ENCODE measurements at regions not wholly inside any gene's neighbourhood (a gene's known extent, or its start where the extent isn't known, plus 50 kb on each side); places are given as distances from the start of the nearest gene placed in this dataset.
"Not testable (repeated sequence)": the region's sequence is repeated elsewhere in the genome, so short reads cannot be mapped to it uniquely, and the experiment has no call there.

GRCh38 chr14:106348873-106349540 is 822.6 kb downstream of the TMEM121 start:
- POLR2A ChIA-PET; CTCF ChIA-PET; intact Hi-C loops (cut with micrococcal nuclease; ENCODE audit: unreplicated experiment); H3K9me3 ChIP-seq; H3K27ac Mint-ChIP-seq (ENCODE audit: unreplicated experiment); H3K9me3 Mint-ChIP-seq (ENCODE audit: unreplicated experiment); H3K36me3 Mint-ChIP-seq (ENCODE audit: insufficient read depth, unreplicated experiment); H3K36me3 ChIP-seq (ENCODE audit: control insufficient read depth, insufficient read depth, low read length); BruUV-seq (replicated peaks); H3K27me3 ChIP-seq (replicated peaks; ENCODE audit: control insufficient read depth, insufficient read depth, low read length); H3K4me3 Mint-ChIP-seq (ENCODE audit: unreplicated experiment); H3K4me1 Mint-ChIP-seq (ENCODE audit: low read depth, unreplicated experiment); H3K4me3 ChIP-seq (ENCODE audit: low read depth, low read length); H3K4me1 ChIP-seq: not testable (repeated sequence)
- DNase-seq = peak; percentile 60 to 71
- peaks cover 27% of the 10 kb centered on the region for H3K27me3 Mint-ChIP-seq (ENCODE audit: insufficient read depth, unreplicated experiment)
- TF ChIP-seq CTCF (IDR thresholded peaks at IDR 0.05; ENCODE audit: insufficient read depth in 1 of 2, low read depth in 1 of 2, low read length in 1 of 2, severe bottlenecking in 1 of 2, unreplicated experiment in 1 of 2) = peak; percentile 60 to 74

- H3K4me1 ChIP-seq; BruUV-seq (replicated peaks); H3K27me3 ChIP-seq (replicated peaks; ENCODE audit: control insufficient read depth, insufficient read depth, low read length); H3K4me3 ChIP-seq (ENCODE audit: low read depth, low read length); intact Hi-C loops (cut with micrococcal nuclease; ENCODE audit: unreplicated experiment); H3K4me1 Mint-ChIP-seq (ENCODE audit: low read depth, unreplicated experiment); POLR2A ChIA-PET; H3K36me3 Mint-ChIP-seq (ENCODE audit: insufficient read depth, unreplicated experiment); H3K9me3 Mint-ChIP-seq (ENCODE audit: unreplicated experiment); H3K4me3 Mint-ChIP-seq (ENCODE audit: unreplicated experiment); H3K27ac Mint-ChIP-seq (ENCODE audit: unreplicated experiment); H3K36me3 ChIP-seq (ENCODE audit: control insufficient read depth, insufficient read depth, low read length); H3K9me3 ChIP-seq; DNase-seq; CTCF ChIA-PET: not testable (repeated sequence)
- H3K27me3 Mint-ChIP-seq (ENCODE audit: insufficient read depth, unreplicated experiment) = peaks cover 30% of the 10 kb centered on the region
Observed at GRCh38 chr14:106349678-106350457, 823.5 kb downstream of the TMEM121 start.

GRCh38 chr14:106355007-106355791 is 828.8 kb downstream of the TMEM121 start:
- H3K4me3 ChIP-seq (ENCODE audit: low read depth, low read length); DNase-seq; H3K9me3 Mint-ChIP-seq (ENCODE audit: unreplicated experiment); H3K4me3 Mint-ChIP-seq (ENCODE audit: unreplicated experiment); H3K27me3 ChIP-seq (replicated peaks; ENCODE audit: control insufficient read depth, insufficient read depth, low read length); BruUV-seq (replicated peaks); H3K4me1 Mint-ChIP-seq (ENCODE audit: low read depth, unreplicated experiment); H3K36me3 ChIP-seq (ENCODE audit: control insufficient read depth, insufficient read depth, low read length); H3K4me1 ChIP-seq; intact Hi-C loops (cut with micrococcal nuclease; ENCODE audit: unreplicated experiment); H3K36me3 Mint-ChIP-seq (ENCODE audit: insufficient read depth, unreplicated experiment); CTCF ChIA-PET; H3K9me3 ChIP-seq; POLR2A ChIA-PET; H3K27ac Mint-ChIP-seq (ENCODE audit: unreplicated experiment): not testable (repeated sequence)
- H3K27me3 Mint-ChIP-seq (ENCODE audit: insufficient read depth, unreplicated experiment) = peaks cover 24% of the 10 kb centered on the region

GRCh38 chr14:106355881-106356642 is 829.7 kb downstream of the TMEM121 start:
- H3K36me3 Mint-ChIP-seq (ENCODE audit: insufficient read depth, unreplicated experiment); H3K9me3 ChIP-seq; intact Hi-C loops (cut with micrococcal nuclease; ENCODE audit: unreplicated experiment); H3K4me3 Mint-ChIP-seq (ENCODE audit: unreplicated experiment); H3K27ac Mint-ChIP-seq (ENCODE audit: unreplicated experiment); H3K4me1 Mint-ChIP-seq (ENCODE audit: low read depth, unreplicated experiment); H3K36me3 ChIP-seq (ENCODE audit: control insufficient read depth, insufficient read depth, low read length); H3K4me3 ChIP-seq (ENCODE audit: low read depth, low read length); BruUV-seq (replicated peaks); H3K27me3 ChIP-seq (replicated peaks; ENCODE audit: control insufficient read depth, insufficient read depth, low read length); H3K4me1 ChIP-seq; H3K9me3 Mint-ChIP-seq (ENCODE audit: unreplicated experiment); DNase-seq; POLR2A ChIA-PET; CTCF ChIA-PET: not testable (repeated sequence)
- H3K27me3 Mint-ChIP-seq (ENCODE audit: insufficient read depth, unreplicated experiment) = peaks cover 22% of the 10 kb centered on the region

- not testable (repeated sequence) for H3K36me3 ChIP-seq (ENCODE audit: control insufficient read depth, insufficient read depth, low read length)
- peaks cover 20% of the 10 kb centered on the region for H3K27me3 Mint-ChIP-seq (ENCODE audit: insufficient read depth, unreplicated experiment)
Observed at GRCh38 chr14:106356643-106356930, 830.2 kb downstream of the TMEM121 start.

More at GRCh38 chr14:106356643-106356930, 830.2 kb downstream of the TMEM121 start:
- H3K4me3 ChIP-seq (ENCODE audit: low read depth, low read length); intact Hi-C loops (cut with micrococcal nuclease; ENCODE audit: unreplicated experiment); H3K9me3 Mint-ChIP-seq (ENCODE audit: unreplicated experiment); POLR2A ChIA-PET; H3K27me3 ChIP-seq (replicated peaks; ENCODE audit: control insufficient read depth, insufficient read depth, low read length); H3K36me3 Mint-ChIP-seq (ENCODE audit: insufficient read depth, unreplicated experiment); H3K27ac Mint-ChIP-seq (ENCODE audit: unreplicated experiment); BruUV-seq (replicated peaks); CTCF ChIA-PET; H3K4me3 Mint-ChIP-seq (ENCODE audit: unreplicated experiment); DNase-seq; H3K4me1 Mint-ChIP-seq (ENCODE audit: low read depth, unreplicated experiment); H3K4me1 ChIP-seq; H3K9me3 ChIP-seq: not testable (repeated sequence)
